ENCODE measurements at regions not wholly inside any gene's neighbourhood (a gene's known extent, or its start where the extent isn't known, plus 50 kb on each side); places are given as distances from the start of the nearest gene placed in this dataset.
"Not testable (repeated sequence)": the region's sequence is repeated elsewhere in the genome, so short reads cannot be mapped to it uniquely, and the experiment has no call there.

GRCh38 chr5:17690473-17690872 is 56.2 kb downstream of the TAF11L14 start:
- DNase-seq = no peak

- DNase-seq = no peak
Observed at GRCh38 chr5:17691762-17692161, 57.5 kb downstream of the TAF11L14 start.

- DNase-seq = no peak
Observed at GRCh38 chr5:17694371-17694770, 60.1 kb downstream of the TAF11L14 start.

- DNase-seq = no peak
Observed at GRCh38 chr5:17694914-17695313, 60.7 kb downstream of the TAF11L14 start.

- no peak for DNase-seq
Observed at GRCh38 chr5:17696627-17697026, 62.4 kb downstream of the TAF11L14 start.

GRCh38 chr5:17697671-17698070 is 63.4 kb downstream of the TAF11L14 start:
- no peak for DNase-seq

GRCh38 chr5:17709011-17709710 is 74.9 kb downstream of the TAF11L14 start:
- DNase-seq = no peak

- DNase-seq = no peak
Observed at GRCh38 chr5:17713301-17713700, 79.0 kb downstream of the TAF11L14 start.

GRCh38 chr5:17714186-17714585 is 79.9 kb downstream of the TAF11L14 start:
- no peak for DNase-seq

GRCh38 chr5:17719592-17719991 is 85.3 kb downstream of the TAF11L14 start:
- no peak for DNase-seq

- no peak for DNase-seq
Observed at GRCh38 chr5:17720071-17720470, 85.8 kb downstream of the TAF11L14 start.

- no peak for DNase-seq
Observed at GRCh38 chr5:17723876-17724275, 89.6 kb downstream of the TAF11L14 start.

- no peak for DNase-seq
Observed at GRCh38 chr5:17727098-17727497, 92.8 kb downstream of the TAF11L14 start.

GRCh38 chr5:17730421-17730820 is 96.2 kb downstream of the TAF11L14 start:
- no peak for DNase-seq

GRCh38 chr5:17732351-17732923 is 98.2 kb downstream of the TAF11L14 start:
- DNase-seq = no peak

- no peak for DNase-seq
Observed at GRCh38 chr5:17734011-17734410, 99.8 kb downstream of the TAF11L14 start.

GRCh38 chr5:17735761-17736160 is 101.5 kb downstream of the TAF11L14 start:
- DNase-seq = no peak

GRCh38 chr5:17737092-17737491 is 102.8 kb downstream of the TAF11L14 start:
- no peak for DNase-seq

GRCh38 chr5:17738446-17738845 is 104.2 kb downstream of the TAF11L14 start:
- DNase-seq = no peak

- no peak for DNase-seq
Observed at GRCh38 chr5:17743580-17744435, 109.5 kb downstream of the TAF11L14 start.

- DNase-seq = no peak
Observed at GRCh38 chr5:17748201-17748600, 113.9 kb downstream of the TAF11L14 start.

GRCh38 chr5:17748941-17749340 is 114.7 kb downstream of the TAF11L14 start:
- DNase-seq = no peak

- DNase-seq = not testable (repeated sequence)
Observed at GRCh38 chr5:17755406-17755805, 121.1 kb downstream of the TAF11L14 start.

GRCh38 chr5:17761326-17761725 is 127.1 kb downstream of the TAF11L14 start:
- DNase-seq = no peak

Measured in NCI-H2029 (cell line).